Keratinocyte (primary cell): ENCODE measurements at regions not wholly inside any gene's neighbourhood (a gene's known extent, or its start where the extent isn't known, plus 50 kb on each side); places are given as distances from the start of the nearest gene placed in this dataset.

Experiments used
- DNase-seq: peaks from one replicate; pipeline ENCODE4 v3.0.0-alpha.2; 2011; ENCODE audit warnings: low read depth, missing footprints, low spot score
- FAIRE-seq: peaks from 2 replicates; lab custom pipeline; 2011; peaks lifted over from hg19 to GRCh38; lab: Jason Lieb, UNC
- H2AFZ ChIP-seq: 2 replicates; pipeline ENCODE4 v1.6.0; 2012; ENCODE audit warnings: low read length, control low read depth, inconsistent platforms; ENCODE audit not compliant: control insufficient read depth
- H3K27ac ChIP-seq: 2 replicates; pipeline ENCODE4 v1.5.1; 2011; ENCODE audit warnings: low read length; ENCODE audit not compliant: control insufficient read depth, insufficient read depth
- H3K27me3 ChIP-seq: 3 replicates; pipeline ENCODE4 v1.6.0; 2011; ENCODE audit warnings: low read length; ENCODE audit not compliant: control insufficient read depth, insufficient read depth; ENCODE audit errors: extremely low read depth
- H3K36me3 ChIP-seq, 2 experiments: 2 replicates in 1 of 2; 3 replicates in 1 of 2; pipeline ENCODE4 v1.5.1; 2011; ENCODE audit warnings: low read length in 2 of 2, mild to moderate bottlenecking in 1 of 2; ENCODE audit not compliant: control insufficient read depth in 2 of 2, insufficient read depth in 2 of 2; ENCODE audit errors: extremely low read depth in 1 of 2
- H3K4me1 ChIP-seq: 3 replicates; pipeline ENCODE4 v1.5.1; 2011; ENCODE audit warnings: low read length; ENCODE audit not compliant: control insufficient read depth, insufficient read depth; ENCODE audit errors: extremely low read depth
- H3K4me2 ChIP-seq: 3 replicates; pipeline ENCODE4 v1.6.0; 2011; ENCODE audit warnings: low read depth, low read length; ENCODE audit not compliant: control insufficient read depth, insufficient read depth; ENCODE audit errors: extremely low read depth
- H3K4me3 ChIP-seq, 3 experiments: fragments of 200-600 bp in 1 of 3; sonication (generic) in 1 of 3; 2 replicates in 2 of 3; 3 replicates in 1 of 3; pipeline ENCODE4 v1.5.1; 2011 to 2016; ENCODE audit warnings: low read length in 3 of 3, mild to moderate bottlenecking in 3 of 3, control low read depth in 2 of 3, inconsistent platforms in 1 of 3, low read depth in 1 of 3, mixed read lengths in 1 of 3, mixed run types in 1 of 3, moderate library complexity in 1 of 3; ENCODE audit not compliant: control insufficient read depth in 2 of 3, insufficient read depth in 2 of 3; ENCODE audit errors: extremely low read depth in 1 of 3
- H3K79me2 ChIP-seq: 2 replicates; pipeline ENCODE4 v1.6.0; 2012; ENCODE audit warnings: low read length; ENCODE audit not compliant: control insufficient read depth, insufficient read depth
- H3K9ac ChIP-seq: 3 replicates; pipeline ENCODE4 v1.6.0; 2011; ENCODE audit warnings: low read length; ENCODE audit not compliant: control insufficient read depth, insufficient read depth; ENCODE audit errors: extremely low read depth
- H3K9me1 ChIP-seq: 3 replicates; pipeline ENCODE4 v1.6.0; 2011; ENCODE audit warnings: low read length; ENCODE audit not compliant: control insufficient read depth, insufficient read depth; ENCODE audit errors: extremely low read depth
- H3K9me3 ChIP-seq: 2 replicates; pipeline ENCODE4 v1.5.1; 2012; ENCODE audit warnings: low read depth, low read length; ENCODE audit not compliant: control insufficient read depth
- H4K20me1 ChIP-seq: 3 replicates; pipeline ENCODE4 v1.6.0; 2011; ENCODE audit warnings: low read length; ENCODE audit not compliant: control insufficient read depth, insufficient read depth; ENCODE audit errors: extremely low read depth
- CTCF ChIP-seq, 3 experiments: IDR thresholded peaks in 1 of 3; conservative IDR thresholded peaks in 1 of 3; optimal IDR thresholded peaks in 1 of 3; 2 replicates in 2 of 3; 3 replicates in 1 of 3; pipeline versions ENCODE3 to v1.5.1; 2011; ENCODE audit warnings: low read length in 3 of 3, mild to moderate bottlenecking in 3 of 3, moderate library complexity in 2 of 3, control low read depth in 1 of 3, inconsistent platforms in 1 of 3; ENCODE audit not compliant: insufficient read depth in 2 of 3; ENCODE audit errors: extremely low read depth in 1 of 3
- EZH2 ChIP-seq: IDR thresholded peaks from one replicate; pipeline ENCODE4 v1.6.1; 2012; ENCODE audit warnings: inconsistent platforms, mild to moderate bottlenecking, low read length, moderate library complexity
- dilution Hi-C: fragments of 300-500 bp; cut with MboI; formaldehyde crosslinking; loops from one replicate; pipeline ENCODE4 v1.7.0; 2020; ENCODE audit warnings: low sequenced_read_pairs; ENCODE audit not compliant: extremely low pct_ligation_motif_present

DNA sequence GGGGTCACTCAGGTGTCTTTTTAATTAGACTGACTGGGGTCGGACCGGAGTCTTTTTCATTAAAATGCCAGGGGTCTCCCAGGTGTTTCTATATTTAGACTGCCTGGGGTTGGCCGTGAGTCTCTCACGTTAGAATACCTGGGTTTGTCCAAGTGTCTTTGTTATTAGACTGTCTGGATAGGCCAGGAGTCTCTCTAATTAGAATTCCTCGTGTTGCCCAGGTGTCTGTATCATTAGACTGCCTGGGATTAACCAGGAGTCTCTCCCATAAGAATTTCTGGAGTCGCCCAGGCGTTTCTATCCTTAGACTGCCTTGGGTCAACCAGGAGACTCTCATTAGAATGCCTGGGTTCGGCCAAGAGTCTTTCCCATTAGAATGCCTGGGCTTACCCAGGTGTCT is 1445.7 kb downstream of the UQCRFS1 start:
- Histone ChIP-seq H3K27me3 (no peaks in the 10 kb centered on the region), H3K27ac (no peak overlapping the region), H3K79me2 (no peaks in the 10 kb centered on the region), H4K20me1 (no peaks in the 10 kb centered on the region), H3K9me3 (peaks cover 3% of the 10 kb centered on the region), H3K4me3 (no peak overlapping the region), H3K9me1 (no peaks in the 10 kb centered on the region), H2AFZ (no peak overlapping the region), H3K4me2 (no peak overlapping the region), H3K4me1 (no peaks in the 10 kb centered on the region), H3K36me3 (no peaks in the 10 kb centered on the region), H3K9ac (no peak overlapping the region)
- no peak for DNase-seq
- TF ChIP-seq CTCF (optimal IDR thresholded peaks at IDR 0.05 in 1 of 3, IDR thresholded peaks at IDR 0.05 in 1 of 3, conservative IDR thresholded peaks at IDR 0.05 in 1 of 3; ENCODE audit: extremely low read depth in 1 of 3, insufficient read depth in 2 of 3, low read length in 3 of 3) (no peak), EZH2 (no peak)
- FAIRE-seq: no peak
- dilution Hi-C loops: no loop called here

DNA sequence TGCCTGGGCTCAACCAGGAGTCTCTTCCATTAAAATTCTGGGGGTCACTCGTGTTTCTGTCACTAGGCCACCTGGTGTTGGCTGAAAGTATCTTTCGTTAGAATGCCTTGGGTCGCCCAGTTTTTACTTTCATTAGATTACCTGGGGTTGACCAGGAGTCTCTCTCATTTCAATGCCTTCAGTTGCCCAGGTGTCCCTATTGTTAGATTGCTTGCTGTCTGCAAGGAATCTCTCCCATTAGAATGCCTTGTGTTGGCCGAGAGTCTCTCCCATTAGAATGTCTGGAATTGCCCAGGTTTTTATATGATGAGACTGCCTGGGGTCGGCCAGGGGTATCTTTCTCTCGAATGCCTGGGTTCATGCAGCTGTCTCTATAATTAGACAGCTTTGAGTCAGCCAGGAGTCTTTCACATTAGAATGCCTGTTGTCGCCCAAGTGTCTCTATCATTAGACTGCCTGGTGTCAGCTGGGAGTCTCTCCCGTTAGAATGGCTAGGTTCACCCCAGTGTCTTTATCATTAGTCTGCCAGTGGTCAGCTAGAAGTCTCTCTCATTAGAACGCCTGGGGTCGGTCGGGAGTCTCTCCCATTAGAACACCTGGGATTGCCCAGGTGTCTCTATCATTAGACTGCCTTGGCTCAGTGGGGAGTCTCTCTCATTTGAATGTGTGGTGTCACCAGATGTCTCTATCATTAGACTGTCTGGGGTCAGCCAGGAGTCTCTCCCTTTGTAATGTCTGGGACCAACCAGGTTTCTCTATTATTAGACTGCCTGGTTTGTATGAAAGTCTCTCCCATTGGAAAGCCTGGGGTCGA is 1446.8 kb downstream of the UQCRFS1 start:
- Histone ChIP-seq H3K9me1 (no peaks in the 10 kb centered on the region), H3K27ac (no peak overlapping the region), H4K20me1 (no peaks in the 10 kb centered on the region), H3K27me3 (no peaks in the 10 kb centered on the region), H3K9ac (no peak overlapping the region), H3K79me2 (no peaks in the 10 kb centered on the region), H2AFZ (no peak overlapping the region), H3K4me1 (no peaks in the 10 kb centered on the region), H3K4me2 (no peak overlapping the region), H3K9me3 (no peaks in the 10 kb centered on the region), H3K4me3 (no peak overlapping the region), H3K36me3 (no peaks in the 10 kb centered on the region)
- DNase-seq: no peak
- dilution Hi-C loops: no loop called here
- no peak for FAIRE-seq
- TF ChIP-seq EZH2 (no peak), CTCF (optimal IDR thresholded peaks at IDR 0.05 in 1 of 3, IDR thresholded peaks at IDR 0.05 in 1 of 3, conservative IDR thresholded peaks at IDR 0.05 in 1 of 3; ENCODE audit: extremely low read depth in 1 of 3, insufficient read depth in 2 of 3, low read length in 3 of 3) (no peak)
